IPS-18c (cell line): ENCODE measurements at regions not wholly inside any gene's neighbourhood (a gene's known extent, or its start where the extent isn't known, plus 50 kb on each side); places are given as distances from the start of the nearest gene placed in this dataset.
"Not testable (repeated sequence)": the region's sequence is repeated elsewhere in the genome, so short reads cannot be mapped to it uniquely, and the experiment has no call there.

ENCODE experiments used
- H3K4me3 ChIP-seq: 2 replicates; pipeline ENCODE4 v1.7.0; 2013; ENCODE audit warnings: low read depth, mild to moderate bottlenecking, low read length, moderate library complexity; ENCODE audit not compliant: insufficient read depth
- H3K9me3 ChIP-seq: one replicate; pipeline ENCODE4 v1.6.1; 2013; ENCODE audit warnings: mild to moderate bottlenecking, low read length, moderate library complexity; ENCODE audit not compliant: control insufficient read depth, insufficient read depth

- no peak overlapping the region for H3K4me3 ChIP-seq
- H3K9me3 ChIP-seq = no peaks in the 10 kb centered on the region
Measured at GRCh38 chr10:108348215-108348614, 1183.7 kb upstream of the SORCS1 start.

- Histone ChIP-seq H3K9me3 (no peaks in the 10 kb centered on the region), H3K4me3 (no peak overlapping the region)
Measured at GRCh38 chr10:108346066-108346465, 1181.6 kb upstream of the SORCS1 start.

- Histone ChIP-seq H3K4me3 (no peak overlapping the region), H3K9me3 (no peaks in the 10 kb centered on the region)
Measured at GRCh38 chr10:108338146-108338545, 1173.6 kb upstream of the SORCS1 start.

GRCh38 chr10:108336836-108337235 lies 1172.3 kb upstream of the SORCS1 start:
- no peak overlapping the region for H3K4me3 ChIP-seq
- H3K9me3 ChIP-seq = no peaks in the 10 kb centered on the region

GRCh38 chr10:108327706-108328105 lies 1163.2 kb upstream of the SORCS1 start:
- no peak overlapping the region for H3K4me3 ChIP-seq
- H3K9me3 ChIP-seq = no peaks in the 10 kb centered on the region

- Histone ChIP-seq H3K9me3 (no peaks in the 10 kb centered on the region), H3K4me3 (no peak overlapping the region)
Measured at GRCh38 chr10:108323274-108323798, 1158.8 kb upstream of the SORCS1 start.

- H3K4me3 ChIP-seq = no peak overlapping the region
- H3K9me3 ChIP-seq = no peaks in the 10 kb centered on the region
Measured at GRCh38 chr10:108319434-108320222, 1155.1 kb upstream of the SORCS1 start.

- peak overlapping the region; percentile 31; the same call in 1 of the 2 replicates for H3K4me3 ChIP-seq
- not testable (repeated sequence) for H3K9me3 ChIP-seq
Measured at GRCh38 chr10:108315636-108316035, 1151.1 kb upstream of the SORCS1 start.

- H3K9me3 ChIP-seq = no peaks in the 10 kb centered on the region
- no peak overlapping the region for H3K4me3 ChIP-seq
Measured at GRCh38 chr10:108307925-108308312, 1143.4 kb upstream of the SORCS1 start.

GRCh38 chr10:108307250-108307924 lies 1142.9 kb upstream of the SORCS1 start:
- no peaks in the 10 kb centered on the region for H3K9me3 ChIP-seq
- H3K4me3 ChIP-seq = no peak overlapping the region

- Histone ChIP-seq H3K4me3 (no peak overlapping the region), H3K9me3 (no peaks in the 10 kb centered on the region)
Measured at GRCh38 chr10:108303149-108303548, 1138.6 kb upstream of the SORCS1 start.

- H3K9me3 ChIP-seq = no peaks in the 10 kb centered on the region
- no peak overlapping the region for H3K4me3 ChIP-seq
Measured at GRCh38 chr10:108301002-108301401, 1136.5 kb upstream of the SORCS1 start.

GRCh38 chr10:108290823-108291222 lies 1126.3 kb upstream of the SORCS1 start:
- no peak overlapping the region for H3K4me3 ChIP-seq
- H3K9me3 ChIP-seq = no peaks in the 10 kb centered on the region

GRCh38 chr10:108275895-108276685 lies 1111.6 kb upstream of the SORCS1 start:
- H3K9me3 ChIP-seq = no peaks in the 10 kb centered on the region

GRCh38 chr10:108260383-108260906 lies 1095.9 kb upstream of the SORCS1 start:
- H3K9me3 ChIP-seq = no peaks in the 10 kb centered on the region
- H3K4me3 ChIP-seq = no peak overlapping the region

More at GRCh38 chr10:108275895-108276685, 1111.6 kb upstream of the SORCS1 start:
- no peak overlapping the region for H3K4me3 ChIP-seq

GRCh38 chr10:108254089-108254488 lies 1089.6 kb upstream of the SORCS1 start:
- H3K9me3 ChIP-seq = no peaks in the 10 kb centered on the region

GRCh38 chr10:108252771-108253170 lies 1088.3 kb upstream of the SORCS1 start:
- H3K4me3 ChIP-seq = no peak overlapping the region
- H3K9me3 ChIP-seq = no peaks in the 10 kb centered on the region

More at GRCh38 chr10:108254089-108254488, 1089.6 kb upstream of the SORCS1 start:
- no peak overlapping the region for H3K4me3 ChIP-seq
